GM12878 (cell line): ENCODE measurements at regions not wholly inside any gene's neighbourhood (a gene's known extent, or its start where the extent isn't known, plus 50 kb on each side); places are given as distances from the start of the nearest gene placed in this dataset.

ENCODE experiments used
- ASH2L ChIP-seq: fragments of 300-600, 200-600 bp; sonication (generic); IDR thresholded peaks from 2 replicates; pipeline ENCODE4 v1.6.1; 2017; ENCODE audit warnings: low read depth, mild to moderate bottlenecking, borderline replicate concordance
- ATF7 ChIP-seq: fragments of 450-650 bp; IDR thresholded peaks from 2 replicates; pipeline ENCODE4 v1.6.1; 2016; ENCODE audit warnings: low read depth, mild to moderate bottlenecking
- BCL11A ChIP-seq: IDR thresholded peaks from 2 replicates; pipeline ENCODE4 v1.6.1; 2011; ENCODE audit warnings: low read depth, low read length
- CHD4 ChIP-seq: fragments of 200-600 bp; sonication (generic); IDR thresholded peaks from 2 replicates; pipeline ENCODE4 v1.6.1; 2016; ENCODE audit warnings: mild to moderate bottlenecking
- CTCF ChIP-seq, 3 experiments: IDR thresholded peaks in 2 of 3; conservative IDR thresholded peaks in 1 of 3; 2 replicates each; pipeline ENCODE4 v1.5.1; 2011; ENCODE audit warnings: low read depth in 3 of 3, low read length in 3 of 3, mild to moderate bottlenecking in 3 of 3, control low read depth in 2 of 3, moderate library complexity in 2 of 3, inconsistent platforms in 1 of 3, mixed read lengths in 1 of 3; ENCODE audit not compliant: control insufficient read depth in 2 of 3, insufficient read depth in 1 of 3; ENCODE audit errors: extremely low read depth in 1 of 3
- FOS ChIP-seq: IDR thresholded peaks from 3 replicates; pipeline ENCODE4 v1.6.1; 2011; ENCODE audit warnings: borderline replicate concordance; ENCODE audit not compliant: insufficient read length; ENCODE audit errors: extremely low read depth
- GABPA ChIP-seq: IDR thresholded peaks from 2 replicates; pipeline ENCODE4 v1.6.1; 2014; ENCODE audit warnings: antibody characterized with exemption, low read depth, mild to moderate bottlenecking, inconsistent platforms
- HDGF ChIP-seq: fragments of 450-650 bp; IDR thresholded peaks from 2 replicates; pipeline ENCODE4 v1.6.1; 2016; ENCODE audit warnings: antibody characterized with exemption
- IKZF2 ChIP-seq, 2 experiments: fragments of 450-650 bp; IDR thresholded peaks; 2 replicates each; pipeline ENCODE4 v1.6.1; 2017; ENCODE audit warnings: mild to moderate bottlenecking in 2 of 2, moderate library complexity in 2 of 2
- MEF2B ChIP-seq: fragments of 450-650 bp; IDR thresholded peaks from 2 replicates; pipeline ENCODE4 v1.6.1; 2018; ENCODE audit warnings: mild to moderate bottlenecking, moderate library complexity; ENCODE audit not compliant: partially characterized antibody, poor library complexity, severe bottlenecking
- NR2C1 ChIP-seq: fragments of 450-650 bp; IDR thresholded peaks from 2 replicates; pipeline ENCODE4 v1.6.1; 2017; ENCODE audit warnings: antibody characterized with exemption, mild to moderate bottlenecking, moderate library complexity
- SMAD1 ChIP-seq: fragments of 450-650 bp; IDR thresholded peaks from 2 replicates; pipeline ENCODE4 v1.6.1; 2018; ENCODE audit warnings: mild to moderate bottlenecking, low read depth; ENCODE audit not compliant: partially characterized antibody
- WRNIP1 ChIP-seq: IDR thresholded peaks from 2 replicates; pipeline ENCODE4 v1.6.1; 2011; ENCODE audit warnings: low read depth, low read length, improper control_type of control experiment, borderline replicate concordance
- ZBED1 ChIP-seq: IDR thresholded peaks from 2 replicates; pipeline ENCODE4 v1.6.1; 2016; ENCODE audit warnings: borderline replicate concordance
- ZBTB40 ChIP-seq: fragments of 450-650 bp; IDR thresholded peaks from 2 replicates; pipeline ENCODE4 v1.6.1; 2016; ENCODE audit warnings: mild to moderate bottlenecking, moderate library complexity, borderline replicate concordance
- ZNF384 ChIP-seq: IDR thresholded peaks from 2 replicates; pipeline ENCODE4 v1.6.1; 2012; ENCODE audit warnings: low read depth, mild to moderate bottlenecking, low read length, improper control_type of control experiment, borderline replicate concordance
- TF ChIP-seq, protein P1 (sequence below): fragments of 450-650 bp; IDR thresholded peaks from 2 replicates; pipeline ENCODE4 v1.6.1; 2014; ENCODE audit warnings: mild to moderate bottlenecking
- TF ChIP-seq, protein P2 (sequence below): IDR thresholded peaks from 2 replicates; pipeline ENCODE4 v1.6.1; 2011; ENCODE audit warnings: borderline replicate concordance, low read depth, mild to moderate bottlenecking, moderate library complexity, mixed read lengths, low read length; ENCODE audit not compliant: insufficient read depth; ENCODE audit errors: extremely low read length
- TF ChIP-seq, protein P3 (sequence below): IDR thresholded peaks from 2 replicates; pipeline ENCODE4 v1.6.1; 2011; ENCODE audit warnings: mild to moderate bottlenecking, low read depth, low read length, moderate library complexity; ENCODE audit not compliant: insufficient replicate concordance

DNA sequence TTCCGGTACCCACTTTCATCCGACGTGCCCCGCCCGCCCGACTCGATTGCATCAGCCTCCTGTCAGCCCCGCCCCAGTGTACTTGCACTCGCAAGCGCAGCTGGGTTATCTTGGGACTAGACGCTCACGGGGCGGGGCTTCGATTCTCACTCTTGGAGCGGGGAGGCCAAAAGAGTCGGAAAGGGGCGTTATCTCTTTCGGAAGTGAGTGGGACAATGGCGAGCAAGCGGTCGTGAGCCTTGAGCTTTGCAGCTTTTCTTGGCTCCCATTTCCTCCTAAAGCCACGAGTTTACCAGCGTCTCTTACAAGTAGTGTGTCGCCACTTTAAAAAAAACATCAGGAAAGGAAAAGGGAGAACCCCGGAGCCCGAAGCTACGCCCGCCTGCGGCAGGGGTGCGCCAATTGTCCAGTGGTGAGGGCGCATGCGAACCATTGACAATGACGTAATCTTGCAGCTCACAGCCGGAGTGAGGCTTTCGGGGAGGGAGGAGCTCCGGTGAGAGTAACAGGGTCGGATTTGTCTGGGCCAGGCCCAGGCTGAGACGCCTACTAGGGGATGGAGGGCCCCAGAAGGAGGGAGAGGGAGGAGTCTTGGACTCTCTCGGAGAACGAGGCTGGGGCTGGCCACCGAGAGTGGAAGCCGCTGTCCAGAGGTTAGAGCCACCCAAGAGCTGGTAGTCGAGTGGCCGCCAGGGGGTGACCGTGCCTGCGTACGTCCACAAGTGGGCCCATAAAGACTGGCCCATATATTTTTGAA, 109.5 kb downstream of the GNL3L start (continued):
- TF ChIP-seq, protein P1, sequence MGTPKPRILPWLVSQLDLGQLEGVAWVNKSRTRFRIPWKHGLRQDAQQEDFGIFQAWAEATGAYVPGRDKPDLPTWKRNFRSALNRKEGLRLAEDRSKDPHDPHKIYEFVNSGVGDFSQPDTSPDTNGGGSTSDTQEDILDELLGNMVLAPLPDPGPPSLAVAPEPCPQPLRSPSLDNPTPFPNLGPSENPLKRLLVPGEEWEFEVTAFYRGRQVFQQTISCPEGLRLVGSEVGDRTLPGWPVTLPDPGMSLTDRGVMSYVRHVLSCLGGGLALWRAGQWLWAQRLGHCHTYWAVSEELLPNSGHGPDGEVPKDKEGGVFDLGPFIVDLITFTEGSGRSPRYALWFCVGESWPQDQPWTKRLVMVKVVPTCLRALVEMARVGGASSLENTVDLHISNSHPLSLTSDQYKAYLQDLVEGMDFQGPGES: no peak
- TF ChIP-seq ZBED1 (no peak), ASH2L (no peak), SMAD1 (peak; percentile 56), ZBTB40 (no peak), HDGF (no peak), MEF2B (no peak), FOS (no peak), ZNF384 (no peak), IKZF2 (IDR thresholded peaks at IDR 0.05) (peak in 1 of 2 experiments; percentile 7; a peak in 2 of 4 replicates), BCL11A (no peak), CTCF (IDR thresholded peaks at IDR 0.05 in 2 of 3, conservative IDR thresholded peaks at IDR 0.05 in 1 of 3; ENCODE audit: control insufficient read depth in 2 of 3, extremely low read depth in 1 of 3, insufficient read depth in 1 of 3, low read depth in 3 of 3, low read length in 3 of 3) (peak; percentile 51 to 65 (median 60)), WRNIP1 (no peak), NR2C1 (no peak), CHD4 (no peak), GABPA (no peak), ATF7 (peak; percentile 100)
- TF ChIP-seq, protein P2, sequence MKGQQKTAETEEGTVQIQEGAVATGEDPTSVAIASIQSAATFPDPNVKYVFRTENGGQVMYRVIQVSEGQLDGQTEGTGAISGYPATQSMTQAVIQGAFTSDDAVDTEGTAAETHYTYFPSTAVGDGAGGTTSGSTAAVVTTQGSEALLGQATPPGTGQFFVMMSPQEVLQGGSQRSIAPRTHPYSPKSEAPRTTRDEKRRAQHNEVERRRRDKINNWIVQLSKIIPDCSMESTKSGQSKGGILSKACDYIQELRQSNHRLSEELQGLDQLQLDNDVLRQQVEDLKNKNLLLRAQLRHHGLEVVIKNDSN: no peak
- TF ChIP-seq, protein P3, sequence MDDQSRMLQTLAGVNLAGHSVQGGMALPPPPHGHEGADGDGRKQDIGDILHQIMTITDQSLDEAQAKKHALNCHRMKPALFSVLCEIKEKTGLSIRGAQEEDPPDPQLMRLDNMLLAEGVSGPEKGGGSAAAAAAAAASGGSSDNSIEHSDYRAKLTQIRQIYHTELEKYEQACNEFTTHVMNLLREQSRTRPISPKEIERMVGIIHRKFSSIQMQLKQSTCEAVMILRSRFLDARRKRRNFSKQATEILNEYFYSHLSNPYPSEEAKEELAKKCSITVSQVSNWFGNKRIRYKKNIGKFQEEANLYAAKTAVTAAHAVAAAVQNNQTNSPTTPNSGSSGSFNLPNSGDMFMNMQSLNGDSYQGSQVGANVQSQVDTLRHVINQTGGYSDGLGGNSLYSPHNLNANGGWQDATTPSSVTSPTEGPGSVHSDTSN: no peak
